SK-N-SH (cell line): ENCODE measurements at regions not wholly inside any gene's neighbourhood (a gene's known extent, or its start where the extent isn't known, plus 50 kb on each side); places are given as distances from the start of the nearest gene placed in this dataset.

Experiments used
- CTCF ChIA-PET: fragments of 300-600, 350-600 bp; formaldehyde crosslinking; extraction: SDS; loops from one replicate; lab custom pipeline; 2021; lab: Yijun Ruan, JAX
- POLR2A ChIA-PET: fragments of 350-600 bp; sonication (Branson Sonifier 250); formaldehyde crosslinking; extraction: SDS; loops from one replicate; lab custom pipeline; 2020; ENCODE audit warnings: antibody characterized with exemption, inconsistent platforms; lab: Yijun Ruan, JAX
- DNase-seq: peaks from one replicate; pipeline ENCODE4 v3.0.0; 2012
- H2AFZ ChIP-seq: fragments of 200-600 bp; sonication (generic); 2 replicates; pipeline ENCODE4 v1.8.1; 2016; ENCODE audit warnings: antibody characterized with exemption, mild to moderate bottlenecking, low read depth
- H3F3A ChIP-seq: fragments of 200-600 bp; sonication (generic); replicated peaks from 2 replicates; pipeline ENCODE3; 2016; ENCODE audit warnings: antibody characterized with exemption, mild to moderate bottlenecking; ENCODE audit not compliant: insufficient read depth
- H3K27ac ChIP-seq, 2 experiments: fragments of 200-500 bp in 1 of 2; fragments of 200-600 bp in 1 of 2; sonication (Bioruptor generic) in 1 of 2; sonication (generic), shearing (Covaris generic) in 1 of 2; 2 replicates each; pipeline versions ENCODE4 v1.5.1 to v1.6.1; 2014 to 2016; ENCODE audit warnings: low read depth in 2 of 2, inconsistent platforms in 1 of 2, low read length in 1 of 2, mild to moderate bottlenecking in 1 of 2, mixed read lengths in 1 of 2
- H3K27me3 ChIP-seq: fragments of 200-600 bp; sonication (generic), shearing (Covaris generic); 2 replicates; pipeline ENCODE4 v1.6.1; 2016; ENCODE audit warnings: mixed run types; ENCODE audit not compliant: insufficient read depth
- H3K36me3 ChIP-seq, 2 experiments: fragments of 200-500 bp in 1 of 2; fragments of 200-600 bp in 1 of 2; sonication (Bioruptor generic) in 1 of 2; sonication (generic) in 1 of 2; replicated peaks in 1 of 2; 2 replicates each; pipeline versions ENCODE3 to v1.5.1; 2014 to 2016; ENCODE audit warnings: low read length in 1 of 2, mild to moderate bottlenecking in 1 of 2; ENCODE audit not compliant: insufficient read depth in 2 of 2, control insufficient read depth in 1 of 2
- H3K4me1 ChIP-seq, 2 experiments: fragments of 200-500 bp in 1 of 2; fragments of 200-600 bp in 1 of 2; sonication (Bioruptor generic) in 1 of 2; sonication (generic), shearing (Covaris generic) in 1 of 2; 2 replicates each; pipeline versions ENCODE4 v1.5.1 to v1.6.1; 2014 to 2016; ENCODE audit warnings: low read depth in 1 of 2, low read length in 1 of 2, mixed run types in 1 of 2; ENCODE audit not compliant: insufficient read depth in 2 of 2, control insufficient read depth in 1 of 2
- H3K4me2 ChIP-seq: fragments of 200-600 bp; sonication (generic), shearing (Covaris generic); 2 replicates; pipeline ENCODE4 v1.6.1; 2017; ENCODE audit warnings: mixed run types
- H3K4me3 ChIP-seq, 2 experiments: fragments of 200-500 bp in 1 of 2; fragments of 200-600 bp in 1 of 2; sonication (Bioruptor generic) in 1 of 2; sonication (generic), shearing (Covaris generic) in 1 of 2; 2 replicates each; pipeline versions ENCODE4 v1.5.1 to v1.8.1; 2014 to 2016; ENCODE audit warnings: low read depth in 2 of 2, inconsistent platforms in 1 of 2, low read length in 1 of 2, mild to moderate bottlenecking in 1 of 2, mixed read lengths in 1 of 2, moderate library complexity in 1 of 2
- H3K79me2 ChIP-seq: fragments of 200-600 bp; sonication (generic); 2 replicates; pipeline ENCODE4 v1.8.1; 2017; ENCODE audit warnings: mild to moderate bottlenecking; ENCODE audit not compliant: insufficient read depth
- H3K9ac ChIP-seq: fragments of 200-600 bp; sonication (generic); 2 replicates; pipeline ENCODE4 v1.6.1; 2017; ENCODE audit warnings: mixed run types
- H3K9me2 ChIP-seq: fragments of 200-600 bp; sonication (generic); 2 replicates; pipeline ENCODE4 v1.6.1; 2017; ENCODE audit warnings: mixed run types
- H3K9me3 ChIP-seq: fragments of 200-600 bp; sonication (generic); 2 replicates; pipeline ENCODE4 v1.6.1; 2017; ENCODE audit warnings: mixed run types, mild to moderate bottlenecking, moderate library complexity
- H4K20me1 ChIP-seq: fragments of 200-600 bp; sonication (generic); 2 replicates; pipeline ENCODE4 v1.6.1; 2017; ENCODE audit warnings: mild to moderate bottlenecking, mixed run types; ENCODE audit not compliant: insufficient read depth
- CHD2 ChIP-seq: fragments of 150-350 bp; IDR thresholded peaks from 2 replicates; pipeline ENCODE4 v1.6.1; 2018; ENCODE audit warnings: low read length; ENCODE audit not compliant: partially characterized antibody
- EP300 ChIP-seq, 2 experiments: IDR thresholded peaks; 2 replicates each; pipeline versions ENCODE4 v1.4.0 to v1.6.1; 2012; ENCODE audit warnings: borderline replicate concordance in 1 of 2, low read depth in 1 of 2, low read length in 1 of 2
- FOSL2 ChIP-seq: IDR thresholded peaks from 2 replicates; pipeline ENCODE4 v1.4.0; 2012; ENCODE audit warnings: low read depth, mild to moderate bottlenecking, moderate library complexity, borderline replicate concordance
- FOXJ3 ChIP-seq: sonication (generic); formaldehyde crosslinking; IDR thresholded peaks from 2 replicates; pipeline ENCODE4 v1.5.1; 2020; ENCODE audit warnings: mild to moderate bottlenecking, missing genetic modification reagents
- FOXM1 ChIP-seq: IDR thresholded peaks from 2 replicates; pipeline ENCODE4 v1.4.0; 2012; ENCODE audit warnings: low read depth, mild to moderate bottlenecking
- GABPA ChIP-seq: IDR thresholded peaks from 2 replicates; pipeline ENCODE4 v1.4.0; 2012; ENCODE audit warnings: low read depth, mild to moderate bottlenecking
- JUND ChIP-seq: IDR thresholded peaks from 2 replicates; pipeline ENCODE4 v1.4.0; 2012
- MAX ChIP-seq: IDR thresholded peaks from 2 replicates; pipeline ENCODE4 v1.4.0; 2012; ENCODE audit warnings: low read depth
- MEF2A ChIP-seq: IDR thresholded peaks from 2 replicates; pipeline ENCODE4 v1.4.0; 2012; ENCODE audit warnings: low read depth, borderline replicate concordance
- NRF1 ChIP-seq: IDR thresholded peaks from 2 replicates; pipeline ENCODE4 v1.6.1; 2012; ENCODE audit warnings: low read depth, mild to moderate bottlenecking, low read length
- RAD21 ChIP-seq: IDR thresholded peaks from 2 replicates; pipeline ENCODE4 v1.6.1; 2012; ENCODE audit warnings: mild to moderate bottlenecking, low read length
- REST ChIP-seq: IDR thresholded peaks from 2 replicates; pipeline ENCODE4 v1.6.1; 2012; ENCODE audit warnings: mild to moderate bottlenecking, low read depth, low read length, moderate library complexity
- SMC3 ChIP-seq: IDR thresholded peaks from 2 replicates; pipeline ENCODE4 v1.6.1; 2012; ENCODE audit warnings: low read depth, low read length, improper control_type of control experiment
- TAF1 ChIP-seq: IDR thresholded peaks from 2 replicates; pipeline ENCODE4 v1.6.1; 2012; ENCODE audit warnings: low read depth, mild to moderate bottlenecking, low read length, moderate library complexity, borderline replicate concordance
- TEAD4 ChIP-seq: IDR thresholded peaks from 2 replicates; pipeline ENCODE4 v1.4.0; 2012; ENCODE audit warnings: mild to moderate bottlenecking, borderline replicate concordance; ENCODE audit not compliant: insufficient read depth
- USF1 ChIP-seq: IDR thresholded peaks from 2 replicates; pipeline ENCODE4 v1.4.0; 2012; ENCODE audit warnings: low read depth, borderline replicate concordance
- YY1 ChIP-seq: IDR thresholded peaks from 2 replicates; pipeline ENCODE4 v1.4.0; 2012; ENCODE audit warnings: low read depth, mild to moderate bottlenecking
- ZBTB33 ChIP-seq: IDR thresholded peaks from 2 replicates; pipeline ENCODE4 v1.4.0; 2012; ENCODE audit warnings: low read depth, borderline replicate concordance
- WGBS: methylation state at CpG from one replicate; pipeline ENCODE4 v1.1.6; 2017; ENCODE audit warnings: low lambda C conversion rate; 5-methylcytosine and 5-hydroxymethylcytosine counted together
- TF ChIP-seq, protein P1 (sequence below): fragments of 150-350 bp; IDR thresholded peaks from 2 replicates; pipeline ENCODE4 v1.6.1; 2017; ENCODE audit warnings: antibody characterized with exemption, low read length, low read depth, borderline replicate concordance
- TF ChIP-seq, protein P2 (sequence below): fragments of 200-600 bp; sonication (generic); IDR thresholded peaks from 2 replicates; pipeline ENCODE4 v1.6.1; 2017; ENCODE audit warnings: antibody characterized with exemption, mild to moderate bottlenecking, moderate library complexity

DNA sequence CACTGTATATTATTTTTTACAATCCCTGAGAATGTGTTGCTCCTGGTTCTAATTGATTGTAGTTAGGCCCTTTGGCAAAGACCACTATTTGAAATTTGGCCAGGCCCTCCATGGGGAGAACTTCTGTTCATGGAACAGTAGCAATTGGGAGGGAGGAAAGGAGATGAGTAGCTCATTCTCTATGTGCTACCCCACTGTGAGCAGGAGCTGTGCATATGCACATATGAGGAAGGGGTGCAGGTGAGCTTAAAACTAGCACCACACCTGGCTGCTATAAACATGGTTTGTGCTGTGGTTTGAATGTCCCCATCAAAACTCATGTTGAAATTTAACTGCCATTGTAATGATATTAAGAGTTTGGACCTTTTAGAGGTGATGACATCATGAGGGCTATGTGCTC is 1483.2 kb downstream of the PCDH7 start:
- ChIA-PET CTCF (no interaction called here), POLR2A (no interaction called here)
- Histone ChIP-seq H3K9me2 (no peaks in the 10 kb centered on the region), H3K4me1 (no peaks in the 10 kb centered on the region), H3K9ac (no peak overlapping the region), H3K4me3 (no peak overlapping the region), H3K27me3 (no peaks in the 10 kb centered on the region), H3K4me2 (no peak overlapping the region), H3K36me3 (no peaks in the 10 kb centered on the region), H4K20me1 (no peaks in the 10 kb centered on the region), H3K79me2 (no peaks in the 10 kb centered on the region), H3K27ac (no peak overlapping the region), H3F3A (no peaks in the 10 kb centered on the region), H3K9me3 (no peaks in the 10 kb centered on the region), H2AFZ (no peak overlapping the region)
- TF ChIP-seq TEAD4 = no peak
- TF ChIP-seq MEF2A = no peak
- TF ChIP-seq FOXJ3 (CRISPR knock-in tag) = no peak
- no peak for TF ChIP-seq MAX
- no peak for TF ChIP-seq CHD2
- TF ChIP-seq JUND = no peak
- no peak for TF ChIP-seq SMC3
- TF ChIP-seq RAD21 = no peak
- no peak for TF ChIP-seq TAF1
- TF ChIP-seq NRF1 = no peak
- DNase-seq = no peak

DNA sequence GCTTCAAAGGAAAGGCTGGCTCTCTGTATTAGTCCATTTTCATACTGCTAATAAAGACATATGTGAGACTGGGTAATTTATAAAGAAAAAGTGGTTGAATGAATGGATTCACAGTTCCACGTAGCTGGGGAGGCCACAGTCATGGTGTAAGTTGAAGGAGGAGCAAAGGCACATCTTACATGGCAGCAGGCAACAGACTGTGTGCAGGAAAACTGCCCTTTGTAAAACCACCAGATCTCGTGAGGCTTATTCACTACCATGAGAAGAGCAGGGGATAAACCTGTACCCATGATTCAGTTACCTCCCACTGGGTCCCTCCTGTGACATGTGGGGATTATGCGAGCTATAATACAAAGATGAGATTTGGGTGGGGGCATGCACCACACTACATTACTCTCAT is 1486.6 kb downstream of the PCDH7 start:
- WGBS = 32% methylated on average over 3 of the region's 3 CpGs
- Histone ChIP-seq H3F3A (no peaks in the 10 kb centered on the region), H3K9me2 (no peaks in the 10 kb centered on the region), H3K9me3 (no peaks in the 10 kb centered on the region), H3K4me3 (no peak overlapping the region), H3K4me1 (no peaks in the 10 kb centered on the region), H3K79me2 (no peaks in the 10 kb centered on the region), H3K4me2 (no peak overlapping the region), H3K9ac (no peak overlapping the region), H2AFZ (no peak overlapping the region), H3K27ac (no peak overlapping the region), H3K36me3 (no peaks in the 10 kb centered on the region), H4K20me1 (no peaks in the 10 kb centered on the region), H3K27me3 (no peaks in the 10 kb centered on the region)
- ChIA-PET CTCF (no interaction called here), POLR2A (no interaction called here)
- no peak for DNase-seq
- TF ChIP-seq EP300 (IDR thresholded peaks at IDR 0.05; ENCODE audit: borderline replicate concordance in 1 of 2, low read depth in 1 of 2, low read length in 1 of 2) (no peak), REST (no peak), MAX (no peak), ZBTB33 (no peak), FOSL2 (no peak), FOXM1 (no peak), USF1 (no peak), CHD2 (no peak), RAD21 (no peak), YY1 (no peak), GABPA (no peak)
- TF ChIP-seq, protein P1, sequence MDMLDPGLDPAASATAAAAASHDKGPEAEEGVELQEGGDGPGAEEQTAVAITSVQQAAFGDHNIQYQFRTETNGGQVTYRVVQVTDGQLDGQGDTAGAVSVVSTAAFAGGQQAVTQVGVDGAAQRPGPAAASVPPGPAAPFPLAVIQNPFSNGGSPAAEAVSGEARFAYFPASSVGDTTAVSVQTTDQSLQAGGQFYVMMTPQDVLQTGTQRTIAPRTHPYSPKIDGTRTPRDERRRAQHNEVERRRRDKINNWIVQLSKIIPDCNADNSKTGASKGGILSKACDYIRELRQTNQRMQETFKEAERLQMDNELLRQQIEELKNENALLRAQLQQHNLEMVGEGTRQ = no peak
- TF ChIP-seq, protein P2, sequence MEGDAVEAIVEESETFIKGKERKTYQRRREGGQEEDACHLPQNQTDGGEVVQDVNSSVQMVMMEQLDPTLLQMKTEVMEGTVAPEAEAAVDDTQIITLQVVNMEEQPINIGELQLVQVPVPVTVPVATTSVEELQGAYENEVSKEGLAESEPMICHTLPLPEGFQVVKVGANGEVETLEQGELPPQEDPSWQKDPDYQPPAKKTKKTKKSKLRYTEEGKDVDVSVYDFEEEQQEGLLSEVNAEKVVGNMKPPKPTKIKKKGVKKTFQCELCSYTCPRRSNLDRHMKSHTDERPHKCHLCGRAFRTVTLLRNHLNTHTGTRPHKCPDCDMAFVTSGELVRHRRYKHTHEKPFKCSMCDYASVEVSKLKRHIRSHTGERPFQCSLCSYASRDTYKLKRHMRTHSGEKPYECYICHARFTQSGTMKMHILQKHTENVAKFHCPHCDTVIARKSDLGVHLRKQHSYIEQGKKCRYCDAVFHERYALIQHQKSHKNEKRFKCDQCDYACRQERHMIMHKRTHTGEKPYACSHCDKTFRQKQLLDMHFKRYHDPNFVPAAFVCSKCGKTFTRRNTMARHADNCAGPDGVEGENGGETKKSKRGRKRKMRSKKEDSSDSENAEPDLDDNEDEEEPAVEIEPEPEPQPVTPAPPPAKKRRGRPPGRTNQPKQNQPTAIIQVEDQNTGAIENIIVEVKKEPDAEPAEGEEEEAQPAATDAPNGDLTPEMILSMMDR = no peak
